ENCODE measurements at regions not wholly inside any gene's neighbourhood (a gene's known extent, or its start where the extent isn't known, plus 50 kb on each side); places are given as distances from the start of the nearest gene placed in this dataset.

GRCh38 chr2:195496991-195497390 lies 160.0 kb upstream of the SLC39A10 start:
- H3K36me3 Mint-ChIP-seq (ENCODE audit: low read depth): no peaks in the 10 kb centered on the region
- H3K9me3 Mint-ChIP-seq: no peaks in the 10 kb centered on the region
- no peaks in the 10 kb centered on the region for H3K4me1 Mint-ChIP-seq
- H3K4me3 Mint-ChIP-seq: no peak overlapping the region
- no peaks in the 10 kb centered on the region for H3K27me3 Mint-ChIP-seq (ENCODE audit: low read depth)
- no peak for TF ChIP-seq CTCF (IDR thresholded peaks at IDR 0.05; ENCODE audit: unreplicated experiment in 3 of 3)
- no peak overlapping the region for H3K27ac Mint-ChIP-seq

- Mint-ChIP-seq H3K9me3 (no peaks in the 10 kb centered on the region), H3K36me3 (ENCODE audit: low read depth) (no peaks in the 10 kb centered on the region)
Measured at GRCh38 chr2:195495966-195496365, 161.1 kb upstream of the SLC39A10 start.

GRCh38 chr2:195495351-195495750 lies 161.7 kb upstream of the SLC39A10 start:
- H3K4me3 Mint-ChIP-seq: no peak overlapping the region
- no peak for TF ChIP-seq CTCF (IDR thresholded peaks at IDR 0.05; ENCODE audit: unreplicated experiment in 3 of 3)
- H3K4me1 Mint-ChIP-seq: peaks cover 5% of the 10 kb centered on the region
- H3K36me3 Mint-ChIP-seq (ENCODE audit: low read depth): no peaks in the 10 kb centered on the region
- no peak overlapping the region for H3K27ac Mint-ChIP-seq
- H3K27me3 Mint-ChIP-seq (ENCODE audit: low read depth): no peaks in the 10 kb centered on the region
- H3K9me3 Mint-ChIP-seq: no peaks in the 10 kb centered on the region

More at GRCh38 chr2:195495966-195496365, 161.1 kb upstream of the SLC39A10 start:
- Mint-ChIP-seq H3K4me3 (no peak overlapping the region), H3K4me1 (peaks cover 5% of the 10 kb centered on the region), H3K27ac (no peak overlapping the region), H3K27me3 (ENCODE audit: low read depth) (no peaks in the 10 kb centered on the region)
- TF ChIP-seq CTCF (IDR thresholded peaks at IDR 0.05; ENCODE audit: unreplicated experiment in 3 of 3): no peak

- no peak for TF ChIP-seq CTCF (IDR thresholded peaks at IDR 0.05; ENCODE audit: unreplicated experiment in 3 of 3)
- Mint-ChIP-seq H3K27ac (no peak overlapping the region), H3K4me1 (peaks cover 5% of the 10 kb centered on the region), H3K9me3 (no peaks in the 10 kb centered on the region), H3K27me3 (ENCODE audit: low read depth) (no peaks in the 10 kb centered on the region), H3K36me3 (ENCODE audit: low read depth) (no peaks in the 10 kb centered on the region), H3K4me3 (no peak overlapping the region)
Measured at GRCh38 chr2:195494451-195494850, 162.6 kb upstream of the SLC39A10 start.

GRCh38 chr2:195493416-195493815 lies 163.6 kb upstream of the SLC39A10 start:
- no peak overlapping the region for H3K27ac Mint-ChIP-seq
- no peaks in the 10 kb centered on the region for H3K36me3 Mint-ChIP-seq (ENCODE audit: low read depth)
- H3K4me3 Mint-ChIP-seq: no peak overlapping the region
- no peaks in the 10 kb centered on the region for H3K27me3 Mint-ChIP-seq (ENCODE audit: low read depth)
- TF ChIP-seq CTCF (IDR thresholded peaks at IDR 0.05; ENCODE audit: unreplicated experiment in 3 of 3): no peak
- H3K4me1 Mint-ChIP-seq: peaks cover 5% of the 10 kb centered on the region
- H3K9me3 Mint-ChIP-seq: no peaks in the 10 kb centered on the region

GRCh38 chr2:195490319-195490718 lies 166.7 kb upstream of the SLC39A10 start:
- Mint-ChIP-seq H3K27ac (no peak overlapping the region), H3K4me1 (peaks cover 16% of the 10 kb centered on the region), H3K36me3 (ENCODE audit: low read depth) (no peaks in the 10 kb centered on the region), H3K27me3 (ENCODE audit: low read depth) (no peaks in the 10 kb centered on the region), H3K4me3 (no peak overlapping the region), H3K9me3 (no peaks in the 10 kb centered on the region)
- no peak for TF ChIP-seq CTCF (IDR thresholded peaks at IDR 0.05; ENCODE audit: unreplicated experiment in 3 of 3)
